Activated T-cell treated with anti-CD3 and anti-CD28 coated beads for 4 hours (primary cell): ENCODE measurements at regions not wholly inside any gene's neighbourhood (a gene's known extent, or its start where the extent isn't known, plus 50 kb on each side); places are given as distances from the start of the nearest gene placed in this dataset.
"Not testable (repeated sequence)": the region's sequence is repeated elsewhere in the genome, so short reads cannot be mapped to it uniquely, and the experiment has no call there.

ENCODE experiments used
- DNase-seq: peaks from one replicate; pipeline ENCODE4 v3.0.0-alpha.2; 2020

DNA sequence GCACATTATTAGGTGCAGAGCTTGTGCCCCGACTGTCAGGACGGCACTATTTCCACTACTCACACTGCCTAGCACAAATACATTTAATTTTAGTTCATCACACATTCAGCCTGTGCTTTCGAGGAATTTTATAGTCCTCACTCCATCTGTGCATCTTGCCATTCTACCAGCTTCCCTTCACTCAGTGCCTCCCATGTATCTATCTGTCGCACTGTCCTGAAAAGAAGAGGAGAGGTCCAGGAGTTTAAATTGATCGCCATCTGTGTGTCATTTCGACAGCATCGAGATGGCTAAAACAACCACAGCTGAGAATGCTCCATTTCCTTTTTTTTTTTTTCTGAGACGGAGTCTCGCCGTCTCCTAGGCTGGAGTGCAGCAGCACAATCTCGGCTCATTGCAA lies 97.6 kb upstream of the FOXN3 start:
- no peak for DNase-seq

DNA sequence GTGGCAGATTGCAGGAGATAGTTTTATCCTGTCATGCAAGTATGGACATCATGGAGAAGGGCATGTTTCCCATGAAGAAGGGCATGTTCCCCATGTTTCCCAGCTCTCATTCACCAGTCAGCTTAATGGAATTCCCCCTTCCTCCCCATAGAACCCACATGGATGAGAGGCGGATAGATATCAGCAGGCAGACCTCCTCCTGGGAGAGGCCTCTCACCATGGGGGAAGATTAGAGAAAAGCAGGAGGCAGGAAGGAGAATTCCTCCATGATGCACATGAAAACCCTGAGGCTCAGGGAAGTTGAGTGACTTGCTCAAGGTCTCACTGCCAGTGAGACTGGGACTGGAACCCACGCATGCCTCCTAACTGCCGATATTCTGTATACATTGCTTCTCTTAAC lies 92.9 kb upstream of the FOXN3 start:
- DNase-seq = no peak

DNA sequence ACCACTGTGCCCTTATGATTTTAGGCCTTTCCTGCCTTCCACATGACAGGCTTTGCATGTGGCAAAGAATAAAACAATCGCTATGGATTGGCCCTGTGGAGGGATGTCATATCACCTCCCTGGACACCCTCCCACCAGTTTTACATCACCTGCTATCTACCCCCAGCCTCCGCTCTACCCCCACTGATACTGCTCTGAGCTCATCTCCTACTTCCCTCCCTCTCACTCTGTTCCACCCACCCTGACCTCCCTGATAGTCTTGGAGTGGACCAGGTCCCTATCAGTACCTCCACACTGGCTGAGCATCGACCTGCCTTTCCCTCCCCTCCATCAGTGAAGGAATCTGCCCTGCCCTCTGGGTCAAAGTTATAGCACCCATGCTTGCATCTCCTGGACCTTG lies 91.8 kb upstream of the FOXN3 start:
- no peak for DNase-seq

DNA sequence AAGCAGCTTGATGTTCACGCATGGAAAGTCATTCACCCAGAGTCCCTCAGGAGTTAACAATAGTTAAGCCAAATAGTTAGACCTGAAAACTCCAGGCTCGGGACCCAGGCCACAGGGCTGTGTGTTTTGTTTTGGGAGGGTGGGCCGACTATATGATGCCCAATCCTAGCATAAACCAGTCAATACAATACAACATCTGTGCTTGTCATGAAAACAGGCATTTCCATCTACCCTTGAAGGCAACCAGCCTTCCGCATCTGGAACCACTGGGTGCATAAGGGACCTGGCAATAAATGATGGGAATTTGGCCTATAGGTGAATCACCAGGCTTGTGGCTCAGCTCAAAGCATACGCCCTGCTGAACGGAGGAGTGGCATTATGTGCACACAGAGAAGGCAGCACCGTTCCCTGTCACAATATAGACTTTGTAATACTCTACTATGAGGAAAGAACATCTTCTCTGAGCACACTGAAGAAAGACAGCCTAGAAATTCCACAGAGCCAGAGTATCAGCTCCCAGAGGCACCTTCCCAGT lies 91.0 kb upstream of the FOXN3 start:
- DNase-seq = no peak

DNA sequence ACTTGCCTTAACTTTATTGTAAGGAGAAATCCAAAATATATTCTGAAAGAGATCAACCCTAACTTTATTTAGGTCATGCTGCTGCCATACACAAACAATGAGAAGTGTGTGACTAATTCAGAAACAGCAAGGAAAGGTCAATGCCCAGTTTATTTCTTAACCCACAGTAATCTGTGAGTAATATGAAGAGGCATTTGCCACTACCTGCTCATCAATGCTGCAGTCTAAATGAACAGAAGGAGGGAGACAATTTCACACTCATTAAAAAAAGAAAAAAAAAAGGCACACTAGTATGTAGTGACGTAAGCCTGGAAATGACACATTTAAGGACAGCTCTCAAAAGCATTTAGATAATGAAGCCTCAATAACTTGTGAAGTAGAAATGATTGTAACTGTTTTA lies 90.5 kb upstream of the FOXN3 start:
- DNase-seq = no peak

DNA sequence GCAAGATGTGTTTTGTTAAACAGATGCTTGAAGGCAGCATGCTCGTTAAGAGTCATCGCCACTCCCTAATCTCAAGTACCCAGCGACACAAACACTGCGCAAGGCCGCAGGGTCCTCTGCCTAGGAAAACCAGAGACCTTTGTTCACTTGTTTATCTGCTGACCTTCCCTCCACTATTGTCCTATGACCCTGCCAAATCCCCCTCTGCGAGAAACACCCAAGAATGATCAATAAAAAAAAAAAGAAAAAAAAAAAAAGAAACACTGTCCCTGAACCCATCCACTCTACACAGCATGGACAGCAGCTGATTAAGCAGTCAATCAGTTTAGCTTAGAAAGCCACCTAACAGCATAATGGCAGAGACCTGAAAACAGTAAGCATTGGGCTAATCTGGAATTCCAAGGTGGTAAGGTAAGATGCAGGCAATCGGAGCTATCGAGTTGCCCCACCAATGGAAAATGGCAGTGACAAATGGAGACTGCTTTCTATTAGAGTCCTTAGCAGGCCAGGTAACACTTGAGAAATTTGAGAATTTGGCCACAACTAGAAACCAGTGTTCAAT lies 89.9 kb upstream of the FOXN3 start:
- not testable (repeated sequence) for DNase-seq

DNA sequence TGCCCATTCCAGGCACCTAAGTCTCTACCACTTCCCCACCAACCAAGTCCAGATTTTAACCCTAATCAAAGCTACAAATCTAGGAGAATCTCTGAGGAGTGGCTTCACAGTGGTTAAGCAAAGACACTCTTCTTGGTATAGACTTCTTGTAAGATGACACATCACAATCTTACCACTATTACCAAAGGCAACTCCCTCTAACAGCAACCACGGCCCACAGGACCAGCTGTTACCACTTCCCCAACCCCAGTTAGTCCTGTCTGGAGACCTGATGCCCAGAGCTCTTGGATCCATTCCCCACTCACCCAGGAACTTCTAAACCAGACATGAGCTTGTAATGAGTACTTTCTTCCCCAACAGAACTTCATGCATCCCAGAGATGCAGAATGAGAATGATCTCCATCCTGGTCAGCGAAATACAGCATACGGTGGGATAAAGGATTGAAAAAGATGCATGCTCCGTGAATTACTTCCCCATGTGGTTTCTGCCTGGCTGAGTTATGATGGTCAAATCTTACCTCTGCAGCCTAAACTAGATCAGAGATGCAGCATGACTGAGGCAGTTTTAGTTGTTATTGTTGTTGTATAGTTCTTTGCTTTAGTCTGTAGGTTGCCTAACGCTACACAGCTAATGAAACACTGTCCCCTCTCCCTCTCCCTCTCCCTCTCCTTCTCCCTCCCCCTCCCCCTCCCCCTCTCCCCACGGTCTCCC lies 87.7 kb upstream of the FOXN3 start:
- DNase-seq = no peak

DNA sequence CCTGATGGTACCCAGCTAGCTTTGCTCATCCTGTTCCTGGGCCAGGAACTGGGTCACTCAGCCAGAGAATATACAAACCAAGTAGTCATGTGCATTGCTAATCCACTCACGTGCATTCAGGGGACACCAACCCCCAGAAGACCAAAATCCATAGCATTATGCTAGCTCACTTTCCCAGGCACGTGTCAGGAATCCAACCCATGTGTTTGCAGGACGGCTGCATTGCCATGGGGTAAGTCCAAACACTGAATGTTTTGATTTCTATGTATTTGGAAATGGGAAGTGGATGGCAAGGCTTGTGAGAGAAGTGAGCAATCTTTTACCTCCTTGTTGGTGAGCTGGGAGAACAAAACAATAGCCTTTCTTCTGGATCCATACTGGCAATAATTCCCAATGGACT lies 87.1 kb upstream of the FOXN3 start:
- DNase-seq = no peak

DNA sequence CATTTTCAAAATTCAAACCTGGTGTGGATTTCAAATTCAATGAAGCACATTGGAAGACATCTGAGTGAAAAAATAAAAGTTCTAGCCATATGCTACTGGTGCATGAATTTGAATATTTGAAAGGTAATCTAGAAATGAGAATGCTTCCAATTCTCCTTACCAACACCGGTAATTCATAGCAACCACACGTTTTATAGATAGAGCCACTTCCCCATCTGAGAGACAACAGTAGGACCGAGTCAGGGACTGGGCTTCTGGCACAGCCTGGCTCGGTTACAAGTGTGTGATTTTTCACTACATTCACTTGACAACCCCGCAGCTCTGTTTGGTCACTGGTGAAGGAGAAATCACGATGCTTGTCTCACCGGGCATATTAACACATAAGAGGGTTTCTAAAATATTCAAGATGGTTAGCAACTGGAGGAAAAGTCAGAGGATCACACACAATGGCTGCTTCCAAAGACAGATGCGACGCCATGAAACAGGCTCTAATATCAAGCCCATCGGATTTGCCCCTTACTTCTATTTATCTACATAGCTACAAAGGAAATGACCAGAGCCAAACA lies 86.5 kb upstream of the FOXN3 start:
- no peak for DNase-seq

DNA sequence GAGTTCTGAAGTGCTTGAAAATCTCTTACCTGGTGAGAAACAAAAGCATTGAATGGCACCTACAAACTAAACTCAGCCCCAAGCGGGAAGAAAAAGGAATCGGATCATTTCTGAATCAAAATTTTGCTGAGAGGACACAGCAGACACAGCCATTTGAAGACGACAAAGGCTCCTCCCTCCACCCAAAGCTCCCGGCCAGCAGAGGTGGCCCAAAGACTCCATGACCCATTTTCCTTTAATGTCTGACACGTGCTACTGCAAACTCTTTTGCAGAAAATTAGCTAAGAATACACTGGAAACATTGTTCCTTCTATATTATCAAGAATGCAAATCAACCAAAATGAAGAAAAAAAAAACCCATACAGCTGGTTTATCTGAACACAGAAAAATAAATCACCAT lies 85.9 kb upstream of the FOXN3 start:
- no peak for DNase-seq

DNA sequence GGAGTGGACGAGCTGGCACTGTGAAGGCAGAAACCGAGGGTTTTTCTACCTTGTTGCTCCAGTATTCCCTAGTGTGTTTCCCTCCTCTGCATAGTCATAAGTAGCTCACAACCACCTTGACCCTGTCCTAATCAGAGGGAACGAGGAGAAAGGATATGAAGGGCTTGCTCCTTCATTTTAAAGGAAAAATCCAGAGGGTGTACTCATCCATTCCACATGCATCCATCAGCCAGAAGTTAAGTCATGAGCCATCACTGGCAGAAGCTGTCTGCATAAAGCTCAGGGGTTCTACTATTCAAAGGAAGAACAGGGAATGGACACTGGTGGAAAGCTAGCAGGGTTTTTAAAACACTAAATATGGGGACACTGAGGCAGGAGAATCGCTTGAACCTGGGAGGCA lies 84.3 kb upstream of the FOXN3 start:
- no peak for DNase-seq

DNA sequence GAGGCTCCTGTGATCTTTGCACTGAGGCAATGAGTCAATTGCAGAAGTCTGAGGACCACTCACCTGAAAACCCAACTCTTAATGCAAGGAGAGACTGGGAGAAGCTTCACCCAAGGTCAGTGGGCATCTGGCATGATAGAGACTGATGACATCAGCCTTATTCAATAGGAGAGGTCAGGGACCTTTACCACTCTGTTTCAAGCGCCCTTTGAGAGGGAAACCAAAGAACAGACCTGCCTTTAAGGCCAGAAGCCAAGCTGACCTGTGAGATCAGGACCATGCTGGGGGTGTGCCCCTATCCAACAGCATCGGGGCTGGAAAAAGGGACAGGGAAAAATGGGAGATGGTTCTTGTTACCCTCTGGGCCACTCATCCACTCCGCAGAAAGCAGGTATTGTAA lies 83.3 kb upstream of the FOXN3 start:
- DNase-seq = no peak

DNA sequence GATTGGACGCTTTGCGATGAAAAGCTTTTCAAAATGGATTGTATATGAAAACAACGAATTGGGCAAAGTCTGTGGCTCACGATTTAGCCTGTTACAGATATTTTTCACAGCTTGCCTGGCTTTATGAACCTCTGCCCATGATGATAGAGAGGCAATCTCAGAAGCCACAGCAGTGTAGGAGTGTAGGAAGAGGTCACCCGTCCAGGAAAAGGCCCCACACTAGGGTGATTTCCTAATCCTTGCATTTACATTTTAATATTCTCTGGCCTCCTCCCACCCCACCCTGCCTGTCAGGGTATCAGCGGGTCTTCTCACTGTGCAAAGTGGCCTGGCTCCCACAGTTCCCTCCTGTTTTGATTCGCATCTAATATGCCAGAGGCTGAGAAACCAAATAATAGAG lies 81.8 kb upstream of the FOXN3 start:
- no peak for DNase-seq

DNA sequence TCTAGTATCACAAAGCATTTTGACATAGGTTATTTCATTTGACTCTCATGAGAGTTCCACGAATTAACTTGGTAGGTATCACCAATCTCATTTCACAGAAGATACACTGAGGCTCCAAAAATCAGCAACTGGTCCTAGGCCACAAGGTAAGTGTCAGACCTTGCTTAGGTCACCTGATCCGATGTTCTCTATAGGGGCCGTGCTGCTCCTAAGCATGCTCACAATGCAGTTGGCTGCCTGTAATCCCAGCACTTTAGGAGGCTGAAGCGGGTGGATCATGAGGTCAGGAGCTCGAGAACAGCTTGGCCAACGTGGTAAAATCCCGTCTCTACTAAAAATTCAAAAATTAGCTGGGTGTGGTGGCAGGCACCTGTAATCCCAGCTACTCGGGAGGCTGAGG lies 78.7 kb upstream of the FOXN3 start:
- DNase-seq = no peak

DNA sequence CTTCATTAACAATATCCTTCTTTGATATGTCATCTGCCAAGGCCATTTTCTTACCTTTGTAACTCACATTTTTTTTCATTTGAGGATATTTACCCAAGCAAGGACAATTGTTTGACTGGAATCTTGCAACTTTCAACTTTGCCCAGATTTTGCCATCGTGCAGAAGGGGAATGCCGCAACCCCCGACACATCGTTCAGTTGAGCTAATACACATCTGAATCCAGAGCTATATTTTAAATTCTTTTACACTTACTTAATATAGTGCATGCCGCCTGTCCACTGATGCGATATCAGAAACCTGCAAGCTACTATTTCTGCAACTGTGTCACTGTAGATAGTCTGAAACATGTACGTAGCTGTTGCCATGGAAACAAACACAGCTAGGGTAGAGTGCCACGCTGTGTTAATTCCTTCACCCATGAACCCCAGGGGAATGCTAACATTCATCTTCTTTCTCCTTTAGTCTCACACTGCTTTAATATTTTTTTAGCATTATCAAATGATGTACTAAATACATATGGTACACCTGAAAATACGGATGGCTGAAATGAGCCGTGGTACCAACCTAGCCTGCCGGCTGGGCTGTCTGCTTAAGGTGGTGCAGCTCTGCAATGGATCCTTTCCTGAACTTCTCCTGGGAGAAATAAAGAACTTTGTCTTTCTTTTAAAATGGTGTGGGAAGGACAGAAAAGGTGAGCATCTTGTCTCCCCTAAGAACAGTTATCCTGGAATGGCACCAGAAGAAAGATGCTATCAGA lies 77.0 kb upstream of the FOXN3 start:
- DNase-seq = no peak

DNA sequence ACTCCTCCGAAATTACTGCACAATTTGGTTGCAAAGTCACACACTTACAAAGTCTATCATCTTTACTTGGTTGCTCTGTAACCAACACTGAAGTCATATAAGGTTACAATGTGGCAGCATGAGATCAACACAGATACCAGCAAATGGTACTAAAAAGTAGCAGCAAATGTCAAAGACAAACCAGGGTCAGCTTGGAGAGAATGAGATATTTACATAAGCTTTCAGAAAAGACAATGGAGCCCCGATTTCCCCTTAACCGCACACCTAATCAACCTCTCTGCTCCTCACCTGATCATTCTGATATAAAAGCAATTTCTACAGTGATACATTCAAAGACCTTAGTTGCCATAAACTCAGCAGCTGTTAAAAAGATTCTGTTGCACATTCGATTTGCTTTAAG lies 76.4 kb upstream of the FOXN3 start:
- no peak for DNase-seq

DNA sequence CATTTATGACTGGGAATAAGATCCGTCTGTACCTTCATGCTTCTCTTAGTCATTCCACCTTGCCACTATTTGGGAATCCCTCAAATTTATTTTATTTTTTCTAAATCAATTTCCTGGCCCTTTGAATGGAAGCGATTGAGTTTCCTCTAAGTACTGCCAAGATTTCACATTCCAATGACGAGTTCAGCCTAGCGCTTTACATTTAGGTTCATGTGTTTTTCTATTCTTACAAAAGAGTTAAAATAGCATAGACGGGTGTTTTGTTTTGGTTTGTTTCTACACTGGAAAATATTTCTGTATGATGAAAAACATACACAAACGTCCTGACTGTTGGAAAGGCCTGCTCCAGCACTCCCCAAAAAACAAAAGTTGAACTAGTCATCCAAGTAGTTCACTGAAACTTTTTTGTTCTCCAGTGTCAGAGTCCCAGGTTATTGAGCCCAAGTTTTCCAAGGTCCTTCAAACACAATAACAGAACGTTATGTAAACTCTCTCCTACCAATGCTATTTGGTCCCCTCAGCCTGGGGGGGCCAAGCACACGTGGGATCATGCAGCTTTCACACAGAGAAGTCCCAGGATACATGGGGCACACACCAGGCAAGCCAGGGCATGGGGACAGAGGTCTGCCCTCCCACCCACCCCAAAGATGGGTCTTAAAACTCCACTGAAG lies 74.8 kb upstream of the FOXN3 start:
- DNase-seq = no peak

DNA sequence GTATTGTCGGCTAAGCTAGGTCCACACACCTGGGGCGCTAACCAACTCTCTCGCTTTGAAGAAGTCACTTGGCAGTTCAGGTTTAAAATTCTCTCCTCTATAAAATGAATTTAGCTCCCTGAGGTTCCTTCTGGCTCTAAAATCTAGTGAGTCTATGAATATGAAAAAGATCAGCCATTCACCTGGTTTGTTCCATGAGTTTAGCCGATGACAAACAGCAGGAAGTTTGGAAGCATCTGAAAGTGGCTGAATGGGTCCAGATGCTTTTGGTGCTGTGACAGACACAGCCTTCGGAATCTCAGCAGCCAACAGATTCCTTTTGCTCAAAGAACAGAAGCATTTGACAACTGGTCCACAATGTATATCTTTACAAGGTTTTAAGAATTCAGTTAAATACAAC lies 73.4 kb upstream of the FOXN3 start:
- DNase-seq = no peak

DNA sequence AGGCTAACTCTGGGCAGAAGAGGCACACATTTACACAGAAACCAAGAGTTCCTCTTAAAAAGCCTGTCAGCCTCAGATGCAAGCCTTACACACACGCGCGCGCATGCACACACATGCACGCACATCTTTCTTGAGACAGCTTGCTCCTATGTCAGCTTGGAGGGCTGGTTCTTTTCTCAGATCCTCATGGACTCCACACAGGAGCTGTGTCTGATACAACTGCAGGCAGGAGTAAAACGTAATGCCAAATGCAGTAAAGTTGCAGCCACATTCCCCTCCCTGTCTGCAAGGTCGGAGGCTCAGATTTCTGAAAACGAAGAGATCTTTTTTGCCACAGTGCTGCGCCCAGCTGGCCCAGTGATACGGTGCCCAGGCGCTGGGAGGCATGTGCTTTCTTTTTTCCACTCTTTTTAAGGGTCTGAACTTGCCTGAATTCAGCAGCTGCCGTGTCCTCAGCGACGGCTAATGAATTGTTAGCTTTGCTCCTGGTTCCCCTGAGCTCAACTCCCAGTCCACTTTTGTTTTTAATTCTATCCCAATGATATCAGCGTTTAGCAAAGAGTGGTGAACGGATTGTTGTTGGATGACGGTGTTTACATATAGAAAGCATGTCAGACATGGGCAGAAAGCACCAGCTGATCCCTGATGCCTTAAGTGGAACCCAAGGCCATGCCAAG lies 72.9 kb upstream of the FOXN3 start:
- no peak for DNase-seq

DNA sequence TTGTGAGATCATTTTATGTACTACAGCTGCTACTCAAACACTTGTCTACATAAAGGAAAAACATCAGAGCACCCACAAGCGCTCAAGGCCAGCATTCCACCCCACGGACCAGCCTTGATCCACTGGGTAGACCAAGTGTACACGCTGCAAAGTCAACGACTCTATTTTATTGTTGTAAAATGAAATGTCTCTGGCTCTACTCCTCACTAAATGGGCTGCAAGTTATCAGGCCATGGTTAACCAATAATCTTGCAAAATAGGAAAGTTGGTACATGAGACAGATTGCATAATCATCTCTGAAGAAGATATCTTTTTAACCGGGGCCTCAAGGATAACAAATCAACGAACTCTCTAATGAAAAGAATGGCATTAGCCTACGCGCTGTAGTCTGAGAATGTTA lies 69.9 kb upstream of the FOXN3 start:
- DNase-seq = no peak

DNA sequence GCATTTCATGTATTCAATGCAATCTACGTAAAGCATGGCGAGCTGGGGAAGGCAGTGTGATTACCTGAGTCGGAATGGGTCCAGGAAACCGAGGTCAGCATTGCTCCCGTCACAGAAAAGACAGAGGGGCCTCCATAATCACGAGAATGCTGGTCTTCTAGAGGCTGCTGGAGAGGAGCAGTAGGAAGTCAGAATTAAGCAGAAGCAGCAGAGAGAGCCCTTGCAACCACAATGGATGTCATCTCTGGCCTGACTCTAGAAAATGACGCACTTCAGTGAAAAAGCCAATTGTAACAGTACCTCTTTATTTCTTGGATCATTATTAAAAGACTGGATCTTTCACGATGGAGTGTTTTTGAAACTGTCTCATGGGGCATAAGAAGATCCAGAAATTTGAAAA lies 69.5 kb upstream of the FOXN3 start:
- no peak for DNase-seq

DNA sequence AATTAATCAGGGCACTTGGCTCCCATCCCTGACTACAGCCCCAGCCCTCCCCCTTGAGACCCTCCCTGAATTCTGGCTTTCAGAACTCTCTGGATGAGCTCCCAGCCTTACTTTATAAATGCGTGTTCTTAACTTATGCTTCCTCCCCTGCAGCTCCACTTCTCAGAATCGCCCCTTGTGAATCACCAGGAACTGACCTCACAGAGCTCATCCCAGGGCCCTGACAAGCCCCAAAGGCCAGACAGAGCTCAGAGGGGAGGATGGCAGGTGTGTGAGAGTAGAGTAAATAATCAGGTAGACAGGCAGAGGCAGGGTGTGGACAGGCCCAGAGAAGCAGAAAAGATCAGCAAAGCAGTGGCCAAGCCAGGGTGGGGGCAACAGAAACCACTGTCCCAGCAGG lies 68.2 kb upstream of the FOXN3 start:
- no peak for DNase-seq
